ENCODE measurements at regions not wholly inside any gene's neighbourhood (a gene's known extent, or its start where the extent isn't known, plus 50 kb on each side); places are given as distances from the start of the nearest gene placed in this dataset.

DNA sequence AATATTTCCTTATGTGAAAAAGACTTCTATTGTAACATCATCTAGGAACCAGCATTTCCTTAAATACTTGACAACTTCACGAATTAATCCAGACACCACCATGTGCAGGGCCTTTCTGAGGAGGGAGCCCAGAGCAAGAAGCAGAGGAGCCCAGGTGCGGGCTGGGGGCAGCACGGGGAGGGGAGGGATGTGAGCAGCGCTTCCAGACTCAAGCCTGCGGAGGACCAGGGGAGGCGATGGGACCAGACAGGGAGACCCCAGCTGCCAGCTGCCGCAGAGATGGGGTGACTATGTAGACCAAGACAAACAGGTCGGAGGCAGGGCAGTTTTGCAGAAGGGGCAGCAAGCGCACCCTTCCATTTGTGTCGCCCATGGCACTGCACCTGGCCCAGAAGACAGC lies 596.1 kb downstream of the IRX1 start:
- TF ChIP-seq, protein P1, sequence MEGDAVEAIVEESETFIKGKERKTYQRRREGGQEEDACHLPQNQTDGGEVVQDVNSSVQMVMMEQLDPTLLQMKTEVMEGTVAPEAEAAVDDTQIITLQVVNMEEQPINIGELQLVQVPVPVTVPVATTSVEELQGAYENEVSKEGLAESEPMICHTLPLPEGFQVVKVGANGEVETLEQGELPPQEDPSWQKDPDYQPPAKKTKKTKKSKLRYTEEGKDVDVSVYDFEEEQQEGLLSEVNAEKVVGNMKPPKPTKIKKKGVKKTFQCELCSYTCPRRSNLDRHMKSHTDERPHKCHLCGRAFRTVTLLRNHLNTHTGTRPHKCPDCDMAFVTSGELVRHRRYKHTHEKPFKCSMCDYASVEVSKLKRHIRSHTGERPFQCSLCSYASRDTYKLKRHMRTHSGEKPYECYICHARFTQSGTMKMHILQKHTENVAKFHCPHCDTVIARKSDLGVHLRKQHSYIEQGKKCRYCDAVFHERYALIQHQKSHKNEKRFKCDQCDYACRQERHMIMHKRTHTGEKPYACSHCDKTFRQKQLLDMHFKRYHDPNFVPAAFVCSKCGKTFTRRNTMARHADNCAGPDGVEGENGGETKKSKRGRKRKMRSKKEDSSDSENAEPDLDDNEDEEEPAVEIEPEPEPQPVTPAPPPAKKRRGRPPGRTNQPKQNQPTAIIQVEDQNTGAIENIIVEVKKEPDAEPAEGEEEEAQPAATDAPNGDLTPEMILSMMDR (IDR thresholded peaks at IDR 0.05), result no peak
- TF ChIP-seq POLR2A (IDR thresholded peaks at IDR 0.05), result no peak
